ENCODE measurements at regions not wholly inside any gene's neighbourhood (a gene's known extent, or its start where the extent isn't known, plus 50 kb on each side); places are given as distances from the start of the nearest gene placed in this dataset.

DNA sequence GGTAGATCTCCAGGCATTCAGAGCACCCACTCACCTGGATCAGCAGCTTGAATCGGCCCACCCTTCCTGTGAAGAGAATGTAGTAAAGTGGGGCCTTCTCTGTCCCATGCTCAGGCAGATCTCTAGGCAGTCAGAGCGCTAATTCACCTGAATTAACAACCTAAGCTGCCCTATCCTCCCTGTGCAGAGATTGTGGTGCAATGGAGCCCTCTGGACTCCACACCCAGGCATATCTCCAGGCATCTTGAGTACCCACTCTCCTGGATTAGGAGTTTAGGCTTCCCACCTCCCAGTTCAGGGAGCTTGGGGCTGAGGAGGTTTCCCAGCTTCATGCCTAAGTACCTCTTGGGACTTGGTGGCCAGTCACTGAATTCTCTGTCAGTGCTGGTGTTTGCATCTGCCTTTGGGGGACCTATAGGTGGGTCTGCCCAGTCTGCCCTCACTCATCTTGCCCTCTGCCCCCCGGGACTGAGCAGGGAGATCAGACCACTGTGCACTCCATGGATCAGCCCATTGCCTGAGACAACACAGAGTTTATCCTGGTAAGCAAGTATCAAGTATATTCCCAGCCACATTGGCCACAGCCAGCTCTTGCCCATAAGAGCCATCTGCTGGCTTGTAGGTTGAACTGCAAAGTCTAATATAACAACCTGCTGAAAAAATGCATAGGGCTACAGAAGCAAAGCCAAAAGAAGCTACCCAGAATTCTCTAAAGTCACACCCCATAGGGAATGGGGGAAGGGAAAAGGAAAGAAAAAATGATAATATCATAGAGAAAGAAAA is 372.9 kb downstream of the KLHL13 start:
- no peak overlapping the region for H2AFZ ChIP-seq (ENCODE audit: low read length)
- no peaks in the 10 kb centered on the region for H3K36me3 ChIP-seq (ENCODE audit: insufficient read depth, low read length)
- H3K9ac ChIP-seq (ENCODE audit: low read length): no peak overlapping the region
- no peaks in the 10 kb centered on the region for H4K20me1 ChIP-seq (ENCODE audit: insufficient read depth, low read depth, low read length)
- no peaks in the 10 kb centered on the region for H3K4me1 ChIP-seq (ENCODE audit: low read length)
- H3K9me3 ChIP-seq (ENCODE audit: low read length): peaks cover 16% of the 10 kb centered on the region
- H3K79me2 ChIP-seq (ENCODE audit: low read length): no peaks in the 10 kb centered on the region
- H3K4me3 ChIP-seq (ENCODE audit: low read length): no peak overlapping the region
- no peak overlapping the region for H3K27ac ChIP-seq (ENCODE audit: low read length)
- peak; percentile 46 for DNase-seq
- H3K9me2 ChIP-seq (replicated peaks; ENCODE audit: insufficient read depth, low read length): no peaks in the 10 kb centered on the region
- no peak overlapping the region for H3K4me2 ChIP-seq (ENCODE audit: low read depth, low read length, poor library complexity, severe bottlenecking)
- peaks cover 2% of the 10 kb centered on the region; the same call in 1 of the 2 replicates for H3K27me3 ChIP-seq (ENCODE audit: low read length)

DNA sequence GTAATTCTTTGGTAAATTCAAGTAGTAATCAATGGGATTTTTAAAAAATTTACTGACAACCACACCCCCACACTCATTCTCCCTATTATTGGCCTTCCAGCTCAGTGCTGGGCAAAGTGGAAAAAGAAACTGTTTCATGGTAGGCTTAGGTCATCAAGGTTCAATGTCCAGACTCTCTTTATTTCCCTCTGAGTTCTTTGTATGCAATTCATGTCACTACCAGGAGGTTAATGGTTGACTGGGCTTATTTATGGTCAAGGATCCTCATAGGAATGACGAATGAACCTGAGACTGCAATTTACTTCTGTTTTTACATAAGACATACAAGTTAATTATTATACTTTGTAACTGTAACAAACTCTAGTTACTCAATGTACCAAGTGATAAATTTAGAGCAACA is 403.2 kb downstream of the KLHL13 start:
- H3K27me3 ChIP-seq (ENCODE audit: low read length): no peaks in the 10 kb centered on the region
- H3K9ac ChIP-seq (ENCODE audit: low read length): no peak overlapping the region
- H3K9me3 ChIP-seq (ENCODE audit: low read length): no peaks in the 10 kb centered on the region
- H3K36me3 ChIP-seq (ENCODE audit: insufficient read depth, low read length): no peaks in the 10 kb centered on the region
- no peaks in the 10 kb centered on the region for H3K4me1 ChIP-seq (ENCODE audit: low read length)
- H3K79me2 ChIP-seq (ENCODE audit: low read length): no peaks in the 10 kb centered on the region
- no peak overlapping the region for H3K27ac ChIP-seq (ENCODE audit: low read length)
- no peaks in the 10 kb centered on the region for H4K20me1 ChIP-seq (ENCODE audit: insufficient read depth, low read depth, low read length)
- no peak overlapping the region for H3K4me3 ChIP-seq (ENCODE audit: low read length)
- H3K4me2 ChIP-seq (ENCODE audit: low read depth, low read length, poor library complexity, severe bottlenecking): no peak overlapping the region
- no peaks in the 10 kb centered on the region for H3K9me2 ChIP-seq (replicated peaks; ENCODE audit: insufficient read depth, low read length)
- H2AFZ ChIP-seq (ENCODE audit: low read length): no peak overlapping the region
- DNase-seq: no peak

DNA sequence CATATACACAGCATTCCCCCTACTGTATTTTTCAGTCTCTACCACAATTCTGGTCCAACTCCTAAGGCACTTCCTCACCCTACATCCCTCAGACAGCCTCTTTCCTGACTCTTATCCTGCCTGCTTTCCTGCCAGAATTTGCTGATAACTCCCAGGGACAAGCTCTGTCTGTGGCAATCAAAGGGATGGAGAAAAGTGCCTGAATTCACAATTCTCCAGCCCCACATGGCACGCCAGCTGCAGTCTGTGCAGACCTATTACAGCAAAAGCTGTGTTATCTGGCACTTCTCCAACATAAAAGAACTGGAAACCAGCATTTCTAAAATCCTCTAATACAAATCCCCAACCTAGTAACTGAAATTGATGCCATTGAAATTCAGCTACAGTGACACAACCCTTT is 404.8 kb downstream of the KLHL13 start:
- H3K4me3 ChIP-seq (ENCODE audit: low read length): no peak overlapping the region
- H3K27ac ChIP-seq (ENCODE audit: low read length): no peak overlapping the region
- H2AFZ ChIP-seq (ENCODE audit: low read length): no peak overlapping the region
- H3K9me3 ChIP-seq (ENCODE audit: low read length): no peaks in the 10 kb centered on the region
- DNase-seq: no peak
- H3K36me3 ChIP-seq (ENCODE audit: insufficient read depth, low read length): no peaks in the 10 kb centered on the region
- no peaks in the 10 kb centered on the region for H4K20me1 ChIP-seq (ENCODE audit: insufficient read depth, low read depth, low read length)
- no peak overlapping the region for H3K4me2 ChIP-seq (ENCODE audit: low read depth, low read length, poor library complexity, severe bottlenecking)
- H3K79me2 ChIP-seq (ENCODE audit: low read length): no peaks in the 10 kb centered on the region
- H3K4me1 ChIP-seq (ENCODE audit: low read length): no peaks in the 10 kb centered on the region
- no peaks in the 10 kb centered on the region for H3K27me3 ChIP-seq (ENCODE audit: low read length)
- no peaks in the 10 kb centered on the region for H3K9me2 ChIP-seq (replicated peaks; ENCODE audit: insufficient read depth, low read length)
- no peak overlapping the region for H3K9ac ChIP-seq (ENCODE audit: low read length)

DNA sequence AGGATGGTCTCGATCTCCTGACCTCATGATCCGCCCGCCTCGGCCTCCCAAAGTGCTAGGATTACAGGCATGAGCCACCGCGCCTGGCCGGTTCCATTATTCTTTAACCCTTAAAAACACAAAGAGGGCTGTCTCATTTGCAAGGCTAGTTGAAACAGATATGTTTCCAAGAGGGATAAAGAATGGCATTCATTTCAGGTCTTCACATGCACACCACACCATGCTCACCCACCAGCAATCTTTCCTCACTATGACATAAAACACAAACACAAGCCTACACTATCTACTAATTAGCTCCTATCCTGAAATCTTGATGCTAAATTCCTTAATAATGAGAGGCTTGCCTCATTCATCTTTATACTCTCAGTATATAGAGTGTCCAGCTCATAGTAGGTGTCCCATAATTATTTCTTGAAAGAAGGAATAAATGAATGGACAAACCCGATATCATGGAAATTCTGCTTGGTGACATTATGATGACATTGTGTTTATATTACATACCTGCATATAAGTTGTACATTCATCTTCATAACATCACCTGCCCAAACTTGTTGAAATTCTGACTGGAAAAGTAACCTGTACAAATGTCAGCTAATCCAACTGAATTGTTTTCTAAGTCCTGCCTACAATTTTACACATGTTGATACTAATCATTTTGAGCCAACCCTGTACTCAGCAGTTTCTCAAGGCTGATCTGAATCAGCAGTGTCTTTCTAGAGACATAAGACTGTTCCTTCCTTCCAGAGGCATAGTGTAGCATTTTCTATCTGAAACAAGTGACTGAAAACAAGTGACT is 408.5 kb downstream of the KLHL13 start:
- no peaks in the 10 kb centered on the region for H3K9me2 ChIP-seq (replicated peaks; ENCODE audit: insufficient read depth, low read length)
- H3K9ac ChIP-seq (ENCODE audit: low read length): no peak overlapping the region
- H4K20me1 ChIP-seq (ENCODE audit: insufficient read depth, low read depth, low read length): no peaks in the 10 kb centered on the region
- no peak overlapping the region for H3K27ac ChIP-seq (ENCODE audit: low read length)
- no peaks in the 10 kb centered on the region for H3K4me1 ChIP-seq (ENCODE audit: low read length)
- no peak overlapping the region for H3K4me2 ChIP-seq (ENCODE audit: low read depth, low read length, poor library complexity, severe bottlenecking)
- H3K27me3 ChIP-seq (ENCODE audit: low read length): no peaks in the 10 kb centered on the region
- H3K4me3 ChIP-seq (ENCODE audit: low read length): no peak overlapping the region
- no peak for DNase-seq
- H3K79me2 ChIP-seq (ENCODE audit: low read length): no peaks in the 10 kb centered on the region
- no peaks in the 10 kb centered on the region for H3K9me3 ChIP-seq (ENCODE audit: low read length)
- no peaks in the 10 kb centered on the region for H3K36me3 ChIP-seq (ENCODE audit: insufficient read depth, low read length)
- no peak overlapping the region for H2AFZ ChIP-seq (ENCODE audit: low read length)

DNA sequence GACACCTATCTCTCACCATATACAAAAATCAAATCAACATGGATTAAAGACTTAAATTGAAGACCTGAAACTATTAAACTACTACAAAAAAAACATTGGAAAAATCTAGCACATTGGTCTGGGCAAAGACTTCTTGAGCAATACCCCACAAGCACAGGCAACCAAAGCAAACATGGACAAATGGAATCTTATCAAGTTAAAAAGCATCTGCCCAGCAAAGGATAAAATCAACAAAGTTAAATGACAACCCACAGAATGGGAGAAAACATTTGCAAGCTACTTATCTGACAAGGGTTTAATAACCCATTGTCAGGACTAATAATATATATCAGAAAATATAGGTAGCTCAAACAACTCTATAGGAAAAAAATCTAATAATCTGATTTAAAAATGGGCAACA is 415.6 kb downstream of the KLHL13 start:
- Histone ChIP-seq H3K4me2 (ENCODE audit: low read depth, low read length, poor library complexity, severe bottlenecking) (no peak overlapping the region), H3K4me3 (ENCODE audit: low read length) (no peak overlapping the region), H3K9ac (ENCODE audit: low read length) (no peak overlapping the region), H3K27ac (ENCODE audit: low read length) (no peak overlapping the region), H3K9me3 (ENCODE audit: low read length) (0 out of 2 replicates have a peak, but pooled peaks cover 2% of the 10 kb centered on the region), H3K36me3 (ENCODE audit: insufficient read depth, low read length) (no peaks in the 10 kb centered on the region), H2AFZ (ENCODE audit: low read length) (no peak overlapping the region), H3K4me1 (ENCODE audit: low read length) (no peaks in the 10 kb centered on the region), H4K20me1 (ENCODE audit: insufficient read depth, low read depth, low read length) (no peaks in the 10 kb centered on the region), H3K9me2 (replicated peaks; ENCODE audit: insufficient read depth, low read length) (no peaks in the 10 kb centered on the region), H3K79me2 (ENCODE audit: low read length) (no peaks in the 10 kb centered on the region), H3K27me3 (ENCODE audit: low read length) (no peaks in the 10 kb centered on the region)
- DNase-seq: no peak

DNA sequence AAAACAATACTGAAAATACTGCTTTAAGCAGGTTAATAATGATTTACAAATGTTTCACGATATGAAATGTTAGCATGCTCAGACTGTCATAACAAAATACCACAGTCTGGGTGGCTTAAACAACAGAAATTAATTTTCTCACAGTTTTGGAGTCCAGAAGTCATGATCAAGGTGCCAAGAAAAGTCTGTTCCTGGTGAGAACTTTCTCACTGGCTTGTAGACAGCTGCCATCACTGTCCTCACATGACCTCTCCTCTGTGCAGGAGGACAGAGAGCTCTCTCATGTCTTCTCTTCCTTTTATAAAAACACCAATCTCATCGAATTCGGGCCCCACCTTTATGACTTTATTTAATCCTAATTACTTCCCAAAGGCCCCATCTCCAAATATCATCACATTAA is 426.7 kb downstream of the KLHL13 start:
- no peaks in the 10 kb centered on the region for H3K27me3 ChIP-seq (ENCODE audit: low read length)
- no peak overlapping the region for H3K4me3 ChIP-seq (ENCODE audit: low read length)
- H3K4me1 ChIP-seq (ENCODE audit: low read length): no peaks in the 10 kb centered on the region
- H4K20me1 ChIP-seq (ENCODE audit: insufficient read depth, low read depth, low read length): no peaks in the 10 kb centered on the region
- no peaks in the 10 kb centered on the region; the same call in 1 of the 2 replicates for H3K9me3 ChIP-seq (ENCODE audit: low read length)
- H3K9ac ChIP-seq (ENCODE audit: low read length): no peak overlapping the region
- no peaks in the 10 kb centered on the region for H3K36me3 ChIP-seq (ENCODE audit: insufficient read depth, low read length)
- H3K9me2 ChIP-seq (replicated peaks; ENCODE audit: insufficient read depth, low read length): 0 out of 2 replicates have a peak, but pooled peaks cover 4% of the 10 kb centered on the region
- no peak for DNase-seq
- no peak overlapping the region for H3K27ac ChIP-seq (ENCODE audit: low read length)
- no peak overlapping the region for H2AFZ ChIP-seq (ENCODE audit: low read length)
- H3K79me2 ChIP-seq (ENCODE audit: low read length): no peaks in the 10 kb centered on the region
- no peak overlapping the region for H3K4me2 ChIP-seq (ENCODE audit: low read depth, low read length, poor library complexity, severe bottlenecking)

DNA sequence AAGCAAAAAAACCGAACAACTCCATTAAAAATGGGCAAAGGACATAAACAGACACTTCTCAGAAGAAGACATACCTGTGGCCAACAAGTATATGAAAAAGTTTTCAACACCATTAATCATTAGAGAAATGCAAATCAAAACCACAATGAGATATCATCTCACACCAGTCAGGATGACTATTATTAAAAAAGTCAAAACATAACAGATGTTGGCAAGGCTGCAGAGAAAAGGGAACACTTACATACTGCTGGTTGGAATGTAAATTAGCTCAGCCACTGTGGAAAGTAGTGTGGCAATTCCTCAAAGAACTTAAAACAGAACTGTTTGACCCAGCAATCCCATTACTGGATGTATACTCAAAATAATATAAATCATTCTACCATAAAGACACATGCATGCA is 436.3 kb downstream of the KLHL13 start:
- H3K4me2 ChIP-seq (ENCODE audit: low read depth, low read length, poor library complexity, severe bottlenecking): no peak overlapping the region
- H3K4me3 ChIP-seq (ENCODE audit: low read length): no peak overlapping the region
- no peaks in the 10 kb centered on the region for H3K9me3 ChIP-seq (ENCODE audit: low read length)
- no peak overlapping the region for H2AFZ ChIP-seq (ENCODE audit: low read length)
- DNase-seq: no peak
- no peaks in the 10 kb centered on the region for H3K79me2 ChIP-seq (ENCODE audit: low read length)
- H3K36me3 ChIP-seq (ENCODE audit: insufficient read depth, low read length): no peaks in the 10 kb centered on the region
- peaks cover 3% of the 10 kb centered on the region; the same call in 1 of the 2 replicates for H3K4me1 ChIP-seq (ENCODE audit: low read length)
- no peaks in the 10 kb centered on the region for H3K9me2 ChIP-seq (replicated peaks; ENCODE audit: insufficient read depth, low read length)
- H3K9ac ChIP-seq (ENCODE audit: low read length): no peak overlapping the region
- no peaks in the 10 kb centered on the region for H4K20me1 ChIP-seq (ENCODE audit: insufficient read depth, low read depth, low read length)
- no peaks in the 10 kb centered on the region for H3K27me3 ChIP-seq (ENCODE audit: low read length)
- no peak overlapping the region for H3K27ac ChIP-seq (ENCODE audit: low read length)

DNA sequence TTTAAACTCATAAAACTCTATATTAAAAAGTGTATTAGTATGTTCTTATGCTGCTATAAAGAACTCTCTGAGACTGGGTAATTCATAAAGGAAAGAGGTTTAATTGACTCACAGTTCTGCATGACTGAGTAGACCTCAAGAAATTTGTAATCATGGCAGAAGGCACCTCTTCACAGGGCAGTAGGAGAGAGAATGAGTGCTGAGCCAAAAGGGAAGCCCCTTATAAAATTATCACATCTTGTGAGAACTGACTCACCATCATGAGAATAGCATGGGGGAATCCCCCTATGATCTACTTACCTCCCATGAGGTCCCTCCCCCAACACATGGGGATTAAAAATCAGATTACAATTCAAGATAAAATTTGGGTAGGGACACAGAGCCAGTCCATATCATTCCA is 463.2 kb downstream of the KLHL13 start:
- H4K20me1 ChIP-seq (ENCODE audit: insufficient read depth, low read depth, low read length): no peaks in the 10 kb centered on the region
- H3K36me3 ChIP-seq (ENCODE audit: insufficient read depth, low read length): no peaks in the 10 kb centered on the region
- H3K27me3 ChIP-seq (ENCODE audit: low read length): no peaks in the 10 kb centered on the region
- H2AFZ ChIP-seq (ENCODE audit: low read length): no peak overlapping the region
- H3K27ac ChIP-seq (ENCODE audit: low read length): no peak overlapping the region
- H3K4me1 ChIP-seq (ENCODE audit: low read length): no peaks in the 10 kb centered on the region
- H3K9me2 ChIP-seq (replicated peaks; ENCODE audit: insufficient read depth, low read length): no peaks in the 10 kb centered on the region
- DNase-seq: no peak
- no peaks in the 10 kb centered on the region for H3K9me3 ChIP-seq (ENCODE audit: low read length)
- H3K9ac ChIP-seq (ENCODE audit: low read length): no peak overlapping the region
- H3K4me3 ChIP-seq (ENCODE audit: low read length): no peak overlapping the region
- H3K79me2 ChIP-seq (ENCODE audit: low read length): no peaks in the 10 kb centered on the region
- H3K4me2 ChIP-seq (ENCODE audit: low read depth, low read length, poor library complexity, severe bottlenecking): no peak overlapping the region
